ENCODE measurements at regions not wholly inside any gene's neighbourhood (a gene's known extent, or its start where the extent isn't known, plus 50 kb on each side); places are given as distances from the start of the nearest gene placed in this dataset.

GRCh38 chr18:55778788-55779690 is 191.0 kb upstream of the TCF4 start:
- ChIA-PET POLR2A (no interaction called here), CTCF (interaction anchor here (0.5 kb wide), 1 partner anchor 377 kb away, joined by 4 read pairs; no protein-coding TSS in a partner anchor)
- DNase-seq (ENCODE audit: low read depth, low spot score) (no peak), ATAC-seq (no peak)
- TF ChIP-seq SIN3A (IDR thresholded peaks at IDR 0.05; ENCODE audit: borderline replicate concordance, insufficient read depth, low read depth, low read length): no peak
- no peak for TF ChIP-seq TCF7L2 (IDR thresholded peaks at IDR 0.05; ENCODE audit: low read depth, low read length)
- TF ChIP-seq, protein P1, sequence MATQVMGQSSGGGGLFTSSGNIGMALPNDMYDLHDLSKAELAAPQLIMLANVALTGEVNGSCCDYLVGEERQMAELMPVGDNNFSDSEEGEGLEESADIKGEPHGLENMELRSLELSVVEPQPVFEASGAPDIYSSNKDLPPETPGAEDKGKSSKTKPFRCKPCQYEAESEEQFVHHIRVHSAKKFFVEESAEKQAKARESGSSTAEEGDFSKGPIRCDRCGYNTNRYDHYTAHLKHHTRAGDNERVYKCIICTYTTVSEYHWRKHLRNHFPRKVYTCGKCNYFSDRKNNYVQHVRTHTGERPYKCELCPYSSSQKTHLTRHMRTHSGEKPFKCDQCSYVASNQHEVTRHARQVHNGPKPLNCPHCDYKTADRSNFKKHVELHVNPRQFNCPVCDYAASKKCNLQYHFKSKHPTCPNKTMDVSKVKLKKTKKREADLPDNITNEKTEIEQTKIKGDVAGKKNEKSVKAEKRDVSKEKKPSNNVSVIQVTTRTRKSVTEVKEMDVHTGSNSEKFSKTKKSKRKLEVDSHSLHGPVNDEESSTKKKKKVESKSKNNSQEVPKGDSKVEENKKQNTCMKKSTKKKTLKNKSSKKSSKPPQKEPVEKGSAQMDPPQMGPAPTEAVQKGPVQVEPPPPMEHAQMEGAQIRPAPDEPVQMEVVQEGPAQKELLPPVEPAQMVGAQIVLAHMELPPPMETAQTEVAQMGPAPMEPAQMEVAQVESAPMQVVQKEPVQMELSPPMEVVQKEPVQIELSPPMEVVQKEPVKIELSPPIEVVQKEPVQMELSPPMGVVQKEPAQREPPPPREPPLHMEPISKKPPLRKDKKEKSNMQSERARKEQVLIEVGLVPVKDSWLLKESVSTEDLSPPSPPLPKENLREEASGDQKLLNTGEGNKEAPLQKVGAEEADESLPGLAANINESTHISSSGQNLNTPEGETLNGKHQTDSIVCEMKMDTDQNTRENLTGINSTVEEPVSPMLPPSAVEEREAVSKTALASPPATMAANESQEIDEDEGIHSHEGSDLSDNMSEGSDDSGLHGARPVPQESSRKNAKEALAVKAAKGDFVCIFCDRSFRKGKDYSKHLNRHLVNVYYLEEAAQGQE (IDR thresholded peaks at IDR 0.05; ENCODE audit: insufficient read depth in 1 of 2, low read depth in 2 of 2, low read length in 1 of 2): no peak
- TF ChIP-seq CTCF (IDR thresholded peaks at IDR 0.05): no peak
- TF ChIP-seq POLR2AphosphoS5 (IDR thresholded peaks at IDR 0.05; ENCODE audit: low read depth, low read length): no peak
- Histone ChIP-seq H3K4me1 (ENCODE audit: control insufficient read depth, insufficient read depth, low read length) (no peaks in the 10 kb centered on the region), H3K9me3 (ENCODE audit: control insufficient read depth, insufficient read depth, low read depth, low read length) (no peaks in the 10 kb centered on the region), H3K27ac (ENCODE audit: low read length) (no peak overlapping the region), H3K36me3 (ENCODE audit: control insufficient read depth, insufficient read depth, low read length) (no peaks in the 10 kb centered on the region; the same call in 1 of the 2 replicates), H3K4me3 (ENCODE audit: low read depth in 2 of 2, low read length in 2 of 2) (peak overlapping the region in 1 of 2 experiments; percentile 31; a peak in 1 of 4 replicates), H3K27me3 (ENCODE audit: control insufficient read depth, insufficient read depth, low read length) (no peaks in the 10 kb centered on the region)
- in situ Hi-C loops (cut with HindIII; ENCODE audit: low pct_unique_long_range_greater_than_20kb, low sequenced_read_pairs): no loop called here
- no TSS peak for BruUV-seq (replicated peaks)
- intact Hi-C loops (cut with micrococcal nuclease; ENCODE audit: unreplicated experiment): no loop called here

DNA sequence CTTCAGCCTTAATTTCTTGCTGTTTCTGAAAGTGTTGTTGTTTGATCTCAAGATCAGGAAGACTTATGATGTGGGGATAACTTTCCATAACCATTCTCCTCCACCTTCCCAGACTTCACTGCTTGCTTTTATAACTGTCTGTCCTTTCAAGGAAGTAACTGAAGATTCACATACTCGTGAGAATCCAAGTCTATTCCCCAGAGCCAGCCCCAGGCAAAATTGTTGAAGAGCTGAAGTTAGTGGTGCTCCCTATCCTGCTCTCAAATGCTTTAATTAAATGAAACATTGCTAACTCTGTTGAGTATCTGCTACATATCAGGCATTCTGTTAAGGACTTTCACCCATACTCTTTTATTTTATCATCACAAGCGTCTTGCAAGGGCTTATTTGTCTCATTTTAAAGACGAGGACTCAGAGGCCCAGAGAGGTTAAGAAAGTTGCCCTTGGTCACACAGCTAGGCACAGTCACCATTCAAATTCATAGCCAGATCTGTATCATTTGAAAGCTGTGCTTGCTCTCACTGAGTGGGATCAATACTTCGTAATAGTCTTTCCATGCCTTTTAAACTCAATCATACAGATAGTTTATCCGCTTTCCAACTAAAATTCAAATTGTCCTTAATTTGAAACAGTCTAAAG is 189.8 kb upstream of the TCF4 start:
- intact Hi-C loops (cut with micrococcal nuclease; ENCODE audit: unreplicated experiment) (no loop called here), in situ Hi-C loops (cut with HindIII; ENCODE audit: low pct_unique_long_range_greater_than_20kb, low sequenced_read_pairs) (no loop called here)
- TF ChIP-seq CTCF (IDR thresholded peaks at IDR 0.05) (no peak), SIN3A (IDR thresholded peaks at IDR 0.05; ENCODE audit: borderline replicate concordance, insufficient read depth, low read depth, low read length) (no peak), TCF7L2 (IDR thresholded peaks at IDR 0.05; ENCODE audit: low read depth, low read length) (no peak), POLR2AphosphoS5 (IDR thresholded peaks at IDR 0.05; ENCODE audit: low read depth, low read length) (no peak)
- TF ChIP-seq, protein P1 (IDR thresholded peaks at IDR 0.05; ENCODE audit: insufficient read depth in 1 of 2, low read depth in 2 of 2, low read length in 1 of 2): no peak
- ATAC-seq: no peak
- BruUV-seq (replicated peaks): no TSS peak
- Histone ChIP-seq H3K4me1 (ENCODE audit: control insufficient read depth, insufficient read depth, low read length) (no peaks in the 10 kb centered on the region), H3K27ac (ENCODE audit: low read length) (no peak overlapping the region), H3K27me3 (ENCODE audit: control insufficient read depth, insufficient read depth, low read length) (no peaks in the 10 kb centered on the region), H3K9me3 (ENCODE audit: control insufficient read depth, insufficient read depth, low read depth, low read length) (no peaks in the 10 kb centered on the region), H3K4me3 (ENCODE audit: low read depth in 2 of 2, low read length in 2 of 2) (no peak overlapping the region), H3K36me3 (ENCODE audit: control insufficient read depth, insufficient read depth, low read length) (no peaks in the 10 kb centered on the region)
- ChIA-PET POLR2A (no interaction called here), CTCF (no interaction called here)
- DNase-seq (ENCODE audit: low read depth, low spot score): no peak

Data from Panc1 (cell line).